HEK293T (cell line): ENCODE measurements at regions not wholly inside any gene's neighbourhood (a gene's known extent, or its start where the extent isn't known, plus 50 kb on each side); places are given as distances from the start of the nearest gene placed in this dataset.
"Not testable (repeated sequence)": the region's sequence is repeated elsewhere in the genome, so short reads cannot be mapped to it uniquely, and the experiment has no call there.

Experiments used
- CTCF ChIA-PET: fragments of 350-600 bp; formaldehyde crosslinking; extraction: SDS; loops from one replicate; lab custom pipeline; 2021; ENCODE audit warnings: antibody characterized with exemption, inconsistent platforms; lab: Yijun Ruan, JAX
- POLR2A ChIA-PET: fragments of 350-600 bp; formaldehyde crosslinking; extraction: SDS; loops from one replicate; lab custom pipeline; 2020; ENCODE audit warnings: antibody characterized with exemption, inconsistent platforms; lab: Yijun Ruan, JAX
- DNase-seq: peaks from one replicate; pipeline ENCODE4 v3.0.0; 2012; ENCODE audit warnings: mixed read lengths; ENCODE audit errors: extremely low spot score
- ARNT ChIP-seq: fragments of 450-650 bp; IDR thresholded peaks from 2 replicates; pipeline ENCODE4 v1.6.1; 2017; ENCODE audit warnings: mild to moderate bottlenecking
- BHLHE40 ChIP-seq: fragments of 450-650 bp; IDR thresholded peaks from 2 replicates; pipeline ENCODE4 v1.6.1; 2016; ENCODE audit warnings: mild to moderate bottlenecking, moderate library complexity, borderline replicate concordance
- CTBP1 ChIP-seq: fragments of 450-650 bp; IDR thresholded peaks from 2 replicates; pipeline ENCODE4 v1.6.1; 2016; ENCODE audit warnings: borderline replicate concordance
- ELF4 ChIP-seq: fragments of 450-650 bp; IDR thresholded peaks from 2 replicates; pipeline ENCODE4 v1.6.1; 2017; ENCODE audit warnings: antibody characterized with exemption
- FOXA1 ChIP-seq: fragments of 450-650 bp; IDR thresholded peaks from 2 replicates; pipeline ENCODE4 v1.6.1; 2016; ENCODE audit warnings: mild to moderate bottlenecking
- FOXK2 ChIP-seq: fragments of 450-650 bp; IDR thresholded peaks from 2 replicates; pipeline ENCODE4 v1.6.1; 2016; ENCODE audit warnings: mild to moderate bottlenecking
- FOXM1 ChIP-seq: fragments of 450-650 bp; IDR thresholded peaks from 2 replicates; pipeline ENCODE4 v1.6.1; 2017; ENCODE audit warnings: mild to moderate bottlenecking, borderline replicate concordance
- HDGF ChIP-seq: fragments of 450-650 bp; IDR thresholded peaks from 2 replicates; pipeline ENCODE4 v1.6.1; 2017; ENCODE audit warnings: antibody characterized with exemption, borderline replicate concordance
- L3MBTL2 ChIP-seq: fragments of 450-650 bp; conservative IDR thresholded peaks from 2 replicates; pipeline ENCODE4 v1.6.1; 2016; ENCODE audit warnings: mild to moderate bottlenecking
- LEF1 ChIP-seq: fragments of 450-650 bp; IDR thresholded peaks from 2 replicates; pipeline ENCODE4 v1.6.1; 2017; ENCODE audit warnings: mild to moderate bottlenecking, borderline replicate concordance
- NFRKB ChIP-seq: fragments of 450-650 bp; IDR thresholded peaks from 2 replicates; pipeline ENCODE4 v1.6.1; 2016; ENCODE audit warnings: mild to moderate bottlenecking, moderate library complexity
- PKNOX1 ChIP-seq: fragments of 450-650 bp; IDR thresholded peaks from 2 replicates; pipeline ENCODE4 v1.6.1; 2016
- SP1 ChIP-seq: fragments of 450-650 bp; IDR thresholded peaks from 2 replicates; pipeline ENCODE4 v1.6.1; 2017
- SUZ12 ChIP-seq: fragments of 450-650 bp; IDR thresholded peaks from 2 replicates; pipeline ENCODE4 v1.6.1; 2016; ENCODE audit warnings: mild to moderate bottlenecking
- TARDBP ChIP-seq: fragments of 450-650 bp; IDR thresholded peaks from 2 replicates; pipeline ENCODE4 v1.6.1; 2016
- ZNF384 ChIP-seq: fragments of 450-650 bp; IDR thresholded peaks from 2 replicates; pipeline ENCODE4 v1.6.1; 2016

- CTCF ChIA-PET = no interaction called here
- TF ChIP-seq NFRKB = no peak
- no peak for TF ChIP-seq FOXA1
- no peak for TF ChIP-seq LEF1
- no peak for TF ChIP-seq HDGF
- no peak for TF ChIP-seq BHLHE40
- DNase-seq = no peak
- POLR2A ChIA-PET = no interaction called here
Measured at GRCh38 chr14:87255058-87255457, 737.9 kb downstream of the GALC start.

- ChIA-PET POLR2A (no interaction called here), CTCF (no interaction called here)
- TF ChIP-seq PKNOX1 = no peak
- TF ChIP-seq SP1 = no peak
- no peak for TF ChIP-seq CTBP1
- TF ChIP-seq ARNT = no peak
- DNase-seq = no peak
Measured at GRCh38 chr14:87254331-87254874, 738.6 kb downstream of the GALC start.

GRCh38 chr14:87253791-87254190 is 739.2 kb downstream of the GALC start:
- CTCF ChIA-PET, POLR2A ChIA-PET, DNase-seq: not testable (repeated sequence)

GRCh38 chr14:87252103-87252502 is 740.9 kb downstream of the GALC start:
- CTCF ChIA-PET = no interaction called here
- no peak for TF ChIP-seq FOXK2
- TF ChIP-seq SUZ12 = no peak
- no peak for DNase-seq
- POLR2A ChIA-PET = no interaction called here

GRCh38 chr14:87251011-87251410 is 742.0 kb downstream of the GALC start:
- ChIA-PET POLR2A (no interaction called here), CTCF (no interaction called here)

DNA sequence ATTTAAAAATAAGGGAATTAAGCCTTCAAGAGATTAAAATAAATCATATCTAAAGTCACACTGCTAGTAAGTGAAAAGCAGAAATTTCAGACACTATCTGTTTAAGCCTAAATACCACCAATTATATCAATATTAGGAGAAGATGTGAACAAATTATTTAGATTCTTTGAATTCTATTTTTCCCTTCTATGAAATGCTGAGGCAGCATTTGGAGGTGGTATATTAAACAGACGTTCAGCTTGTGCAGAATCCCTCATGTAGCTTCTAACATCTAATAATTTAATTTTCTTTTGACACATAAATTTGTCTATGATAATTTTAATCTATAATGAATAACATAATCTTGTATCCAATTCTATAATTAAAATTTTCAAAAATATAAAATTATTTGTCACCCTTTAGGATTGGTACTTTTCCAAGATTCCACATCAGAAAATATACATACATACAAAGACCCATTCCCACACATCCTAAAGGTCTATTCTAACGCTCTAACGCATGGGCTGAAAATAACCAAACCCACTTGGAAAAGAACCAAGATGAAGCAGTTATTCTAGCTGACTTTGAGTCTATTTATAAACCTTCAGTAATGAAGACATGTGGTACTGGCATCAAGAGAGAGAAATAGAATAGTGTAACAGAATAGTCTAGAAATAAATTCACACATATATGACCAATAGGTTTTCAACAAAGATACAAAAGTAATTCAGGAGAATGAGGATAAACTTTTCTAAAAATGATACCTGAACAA is 751.8 kb downstream of the GALC start:
- TF ChIP-seq L3MBTL2 (no peak), ARNT (no peak), SUZ12 (no peak), BHLHE40 (no peak), HDGF (no peak), CTBP1 (no peak), NFRKB (no peak), FOXA1 (no peak), PKNOX1 (no peak), ZNF384 (no peak), TARDBP (no peak), ELF4 (no peak), FOXK2 (no peak), LEF1 (no peak), SP1 (no peak)
- ChIA-PET CTCF (no interaction called here), POLR2A (no interaction called here)
- DNase-seq = no peak

More at GRCh38 chr14:87251011-87251410, 742.0 kb downstream of the GALC start:
- no peak for DNase-seq
- TF ChIP-seq PKNOX1 (no peak), NFRKB (no peak), ELF4 (no peak), FOXM1 (no peak)

DNA sequence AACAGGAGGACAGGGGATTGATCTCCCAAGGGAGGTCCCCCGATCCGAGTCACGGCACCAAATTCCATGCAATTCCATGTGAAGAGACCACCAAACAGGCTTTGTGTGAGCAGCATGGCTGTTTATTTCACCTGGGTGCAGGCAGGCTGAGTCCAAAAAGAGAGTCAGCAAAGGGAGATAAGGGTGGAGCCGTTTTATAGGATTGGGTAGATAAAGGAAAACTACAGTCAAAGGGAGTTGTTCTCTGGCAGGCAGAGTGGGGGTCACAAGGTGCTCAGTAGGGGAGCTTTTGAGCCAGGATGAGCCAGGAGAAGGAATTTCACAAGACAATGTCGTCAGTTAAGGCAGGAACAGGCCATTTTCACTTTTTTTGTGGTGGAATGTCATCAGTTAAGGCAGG is 752.7 kb downstream of the GALC start:
- CTCF ChIA-PET, DNase-seq, POLR2A ChIA-PET: not testable (repeated sequence)

- CTCF ChIA-PET = no interaction called here
- no peak for DNase-seq
- POLR2A ChIA-PET = no interaction called here
Measured at GRCh38 chr14:87233806-87234384, 759.1 kb downstream of the GALC start.

More at GRCh38 chr14:87233806-87234384, 759.1 kb downstream of the GALC start:
- TF ChIP-seq SUZ12 (no peak), LEF1 (no peak), CTBP1 (no peak), ARNT (no peak), FOXA1 (no peak), HDGF (no peak), PKNOX1 (no peak), BHLHE40 (no peak), TARDBP (no peak), ZNF384 (no peak), L3MBTL2 (no peak), NFRKB (no peak)
